GM12878 (cell line): ENCODE measurements at regions not wholly inside any gene's neighbourhood (a gene's known extent, or its start where the extent isn't known, plus 50 kb on each side); places are given as distances from the start of the nearest gene placed in this dataset.
"Not testable (repeated sequence)": the region's sequence is repeated elsewhere in the genome, so short reads cannot be mapped to it uniquely, and the experiment has no call there.

Experiments
- ATAC-seq: fragments of 200-7000 bp; cut with Tn5 transposase; 3 replicates; pipeline ENCODE4 v1.9.1; 2020; ENCODE audit warnings: mild to moderate bottlenecking, moderate library complexity
- BruUV-seq: library from RNA; stranded (reverse); fragments of 400-500 nt; replicated peaks from 2 replicates; lab custom pipeline; 2021; lab: Mats Ljungman, UMichigan
- CTCF ChIA-PET: fragments of 300-600 bp; sonication (Branson Sonifier 250); formaldehyde crosslinking; extraction: SDS; loops from one replicate; lab custom pipeline; 2021; ENCODE audit warnings: inconsistent platforms; lab: Yijun Ruan, JAX
- POLR2A ChIA-PET: fragments of 350-600 bp; formaldehyde crosslinking; extraction: SDS; loops from one replicate; lab custom pipeline; 2021; ENCODE audit warnings: inconsistent platforms; lab: Charles Lee
- RAD21 ChIA-PET: fragments of 300-600 bp; sonication (Branson Sonifier 250); formaldehyde crosslinking; loops from one replicate; lab custom pipeline; 2023; ENCODE audit warnings: antibody characterized with exemption; ENCODE audit not compliant: unreplicated experiment; lab: Charles Lee
- SMC1A ChIA-PET: fragments of 300-600 bp; sonication (Branson Sonifier 250); formaldehyde crosslinking; loops from one replicate; lab custom pipeline; 2023; ENCODE audit not compliant: unreplicated experiment, uncharacterized antibody; lab: Charles Lee
- DNase-seq: peaks from one replicate; pipeline ENCODE4 v3.0.0-alpha.2; 2011; ENCODE audit warnings: low read depth, low spot score
- FAIRE-seq: peaks from 3 replicates; lab custom pipeline; 2011; peaks lifted over from hg19 to GRCh38; lab: Jason Lieb, UNC
- H2AFZ ChIP-seq: 2 replicates; pipeline ENCODE4 v1.6.0; 2011; ENCODE audit warnings: low read depth, low read length, control low read depth; ENCODE audit not compliant: control insufficient read depth
- H3K27ac ChIP-seq: 2 replicates; pipeline ENCODE4 v1.5.1; 2011; ENCODE audit warnings: control low read depth; ENCODE audit not compliant: control insufficient read depth, insufficient read depth
- H3K27me3 ChIP-seq, 2 experiments: replicated peaks in 1 of 2; 2 replicates each; pipeline versions ENCODE4 v1.6.0 to v1.6.1; 2011; ENCODE audit warnings: low read length in 1 of 2; ENCODE audit not compliant: control insufficient read depth in 2 of 2, insufficient read depth in 2 of 2
- H3K36me3 ChIP-seq, 2 experiments: 2 replicates each; pipeline ENCODE4 v1.5.1; 2011; ENCODE audit warnings: low read length in 1 of 2; ENCODE audit not compliant: control insufficient read depth in 2 of 2, insufficient read depth in 2 of 2
- H3K4me1 ChIP-seq: 2 replicates; pipeline ENCODE4 v1.6.1; 2011; ENCODE audit warnings: mild to moderate bottlenecking, low read length, moderate library complexity, mixed read lengths; ENCODE audit not compliant: control insufficient read depth, insufficient read depth
- H3K4me2 ChIP-seq: 2 replicates; pipeline ENCODE4 v1.6.0; 2011; ENCODE audit warnings: control low read depth; ENCODE audit not compliant: control insufficient read depth, insufficient read depth
- H3K4me3 ChIP-seq: fragments of 200-600 bp; sonication (generic); 2 replicates; pipeline ENCODE4 v1.5.1; 2016
- H3K79me2 ChIP-seq: 2 replicates; pipeline ENCODE4 v1.6.0; 2011; ENCODE audit warnings: low read length; ENCODE audit not compliant: control insufficient read depth, insufficient read depth
- H3K9ac ChIP-seq: 2 replicates; pipeline ENCODE4 v1.8.0; 2011; ENCODE audit warnings: low read length, control low read depth, mixed read lengths; ENCODE audit not compliant: control insufficient read depth, insufficient read depth
- H3K9me3 ChIP-seq: replicated peaks from 3 replicates; pipeline ENCODE4 v1.5.1; 2011; ENCODE audit warnings: mild to moderate bottlenecking, low read length; ENCODE audit not compliant: control insufficient read depth, insufficient read depth
- H4K20me1 ChIP-seq: 2 replicates; pipeline ENCODE4 v1.6.0; 2011; ENCODE audit not compliant: control insufficient read depth, insufficient read depth
- ATF3 ChIP-seq: IDR thresholded peaks from 2 replicates; pipeline ENCODE4 v1.6.1; 2011; ENCODE audit warnings: low read depth, mild to moderate bottlenecking, low read length, moderate library complexity, borderline replicate concordance; ENCODE audit errors: extremely low read depth
- TAF1 ChIP-seq: IDR thresholded peaks from 2 replicates; pipeline ENCODE4 v1.6.1; 2011; ENCODE audit warnings: mild to moderate bottlenecking, low read depth, low read length, borderline replicate concordance
- WGBS: methylation state at CpG from one replicate; pipeline ENCODE4 v1.1.6; 2016; ENCODE audit warnings: low lambda C conversion rate; ENCODE audit not compliant: insufficient replicate concordance, insufficient coverage; ENCODE audit errors: missing lambda C conversion rate; 5-methylcytosine and 5-hydroxymethylcytosine counted together
- in situ Hi-C: fragments of 300-500 bp; cut with MboI; formaldehyde crosslinking; loops from 9 replicates; pipeline ENCODE4 v1.14.3; 2018; ENCODE audit warnings: mixed read lengths
- intact Hi-C: fragments of 100-400 bp; cut with micrococcal nuclease; formaldehyde crosslinking; loops from one replicate; pipeline ENCODE4 v1.14.2; 2022; ENCODE audit not compliant: unreplicated experiment
- TF ChIP-seq, protein P1 (sequence below): fragments of 450-650 bp; IDR thresholded peaks from 2 replicates; pipeline ENCODE4 v1.6.1; 2018; ENCODE audit warnings: borderline replicate concordance, mild to moderate bottlenecking; ENCODE audit not compliant: partially characterized antibody

GRCh38 chr2:22156661-22157060 lies 1032.9 kb downstream of the TDRD15 start:
- SMC1A ChIA-PET: not testable (repeated sequence)

DNA sequence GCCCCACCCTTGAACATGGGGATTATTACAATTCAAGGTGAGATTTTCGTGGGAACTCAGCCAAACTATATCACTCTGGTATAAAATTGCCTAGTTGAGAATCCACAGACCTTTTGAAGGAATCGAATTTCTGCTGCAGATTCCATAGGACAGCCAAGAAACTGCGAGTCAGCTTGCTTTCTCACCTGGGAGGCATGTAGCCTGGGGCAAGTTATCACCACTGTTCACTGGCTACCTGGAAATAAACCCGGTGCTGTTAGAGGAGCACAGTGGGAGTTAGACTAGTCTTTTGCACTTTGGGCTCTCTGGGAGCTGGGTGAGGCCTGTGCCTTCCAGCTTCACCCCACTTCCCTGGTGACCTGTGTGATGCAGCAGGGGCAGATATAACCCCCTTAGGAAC lies 1043.5 kb downstream of the TDRD15 start:
- no peak for DNase-seq
- no peak for TF ChIP-seq ATF3
- TF ChIP-seq, protein P1, sequence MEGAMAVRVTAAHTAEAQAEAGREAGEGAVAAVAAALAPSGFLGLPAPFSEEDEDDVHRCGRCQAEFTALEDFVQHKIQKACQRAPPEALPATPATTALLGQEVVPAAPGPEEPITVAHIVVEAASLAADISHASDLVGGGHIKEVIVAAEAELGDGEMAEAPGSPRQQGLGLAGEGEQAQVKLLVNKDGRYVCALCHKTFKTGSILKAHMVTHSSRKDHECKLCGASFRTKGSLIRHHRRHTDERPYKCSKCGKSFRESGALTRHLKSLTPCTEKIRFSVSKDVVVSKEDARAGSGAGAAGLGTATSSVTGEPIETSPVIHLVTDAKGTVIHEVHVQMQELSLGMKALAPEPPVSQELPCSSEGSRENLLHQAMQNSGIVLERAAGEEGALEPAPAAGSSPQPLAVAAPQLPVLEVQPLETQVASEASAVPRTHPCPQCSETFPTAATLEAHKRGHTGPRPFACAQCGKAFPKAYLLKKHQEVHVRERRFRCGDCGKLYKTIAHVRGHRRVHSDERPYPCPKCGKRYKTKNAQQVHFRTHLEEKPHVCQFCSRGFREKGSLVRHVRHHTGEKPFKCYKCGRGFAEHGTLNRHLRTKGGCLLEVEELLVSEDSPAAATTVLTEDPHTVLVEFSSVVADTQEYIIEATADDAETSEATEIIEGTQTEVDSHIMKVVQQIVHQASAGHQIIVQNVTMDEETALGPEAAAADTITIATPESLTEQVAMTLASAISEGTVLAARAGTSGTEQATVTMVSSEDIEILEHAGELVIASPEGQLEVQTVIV: no peak
- no peak for TF ChIP-seq TAF1
- H2AFZ ChIP-seq: no peak overlapping the region
- ChIA-PET CTCF (no interaction called here), POLR2A (no interaction called here), SMC1A (no interaction called here), RAD21 (no interaction called here)
- H3K4me2 ChIP-seq: no peak overlapping the region
- no peaks in the 10 kb centered on the region for H3K27me3 ChIP-seq
- no peaks in the 10 kb centered on the region for H3K36me3 ChIP-seq
- no peak for FAIRE-seq
- H3K4me1 ChIP-seq: no peaks in the 10 kb centered on the region
- no peak overlapping the region for H3K4me3 ChIP-seq
- 2% methylated on average over 4 of the region's 4 CpGs for WGBS
- H4K20me1 ChIP-seq: no peaks in the 10 kb centered on the region
- BruUV-seq: no TSS peak
- H3K9me3 ChIP-seq: no peaks in the 10 kb centered on the region
- intact Hi-C loops: no loop called here
- in situ Hi-C loops: no loop called here
- no peak for ATAC-seq
- H3K9ac ChIP-seq: no peak overlapping the region
- no peaks in the 10 kb centered on the region for H3K79me2 ChIP-seq
- no peak overlapping the region for H3K27ac ChIP-seq

More at GRCh38 chr2:22156661-22157060, 1032.9 kb downstream of the TDRD15 start:
- DNase-seq, H2AFZ ChIP-seq, H3K79me2 ChIP-seq, ATAC-seq, FAIRE-seq, intact Hi-C loops, H3K36me3 ChIP-seq, H3K27ac ChIP-seq, in situ Hi-C loops, CTCF ChIA-PET, POLR2A ChIA-PET, H3K4me3 ChIP-seq, H3K27me3 ChIP-seq, H4K20me1 ChIP-seq, H3K9me3 ChIP-seq, H3K9ac ChIP-seq, H3K4me1 ChIP-seq, RAD21 ChIA-PET, BruUV-seq, H3K4me2 ChIP-seq: not testable (repeated sequence)
- 40% methylated on average over 6 of the region's 6 CpGs for WGBS
